IMR-90 (cell line): ENCODE measurements at regions not wholly inside any gene's neighbourhood (a gene's known extent, or its start where the extent isn't known, plus 50 kb on each side); places are given as distances from the start of the nearest gene placed in this dataset.

Source experiments
- ATAC-seq: fragments of 200-7000 bp; cut with Tn5 transposase; 2 replicates; pipeline ENCODE4 v1.9.1; 2020; ENCODE audit warnings: low read depth, mild to moderate bottlenecking, moderate library complexity
- BruUV-seq: library from RNA; stranded (reverse); fragments of 400-500 nt; replicated peaks from 2 replicates; lab custom pipeline; 2021; lab: Mats Ljungman, UMichigan
- CTCF ChIA-PET: fragments of 300-600 bp; formaldehyde crosslinking; extraction: SDS; loops from one replicate; lab custom pipeline; 2021; ENCODE audit warnings: antibody characterized with exemption; lab: Yijun Ruan, JAX
- POLR2A ChIA-PET: fragments of 300-600 bp; sonication (Branson Sonifier 250); formaldehyde crosslinking; loops from one replicate; lab custom pipeline; 2022; ENCODE audit warnings: antibody characterized with exemption; ENCODE audit not compliant: unreplicated experiment; lab: Charles Lee
- DNase-seq: peaks from one replicate; pipeline ENCODE4 v3.0.0; 2013
- H2AFZ ChIP-seq: replicated peaks from 2 replicates; pipeline ENCODE3; 2013; ENCODE audit warnings: low read length, mild to moderate bottlenecking; ENCODE audit not compliant: poor library complexity
- H2AK5ac ChIP-seq: 2 replicates; pipeline ENCODE4 v1.6.1; 2013; ENCODE audit warnings: low read depth, low read length, inconsistent platforms
- H2AK9ac ChIP-seq: replicated peaks from 2 replicates; pipeline ENCODE3; 2013; ENCODE audit warnings: mild to moderate bottlenecking, low read depth, low read length, moderate library complexity; ENCODE audit not compliant: poor library complexity
- H2BK120ac ChIP-seq: 2 replicates; pipeline ENCODE4 v1.6.1; 2013; ENCODE audit warnings: low read depth, low read length, inconsistent platforms
- H2BK15ac ChIP-seq: 3 replicates; pipeline ENCODE4 v1.6.1; 2013; ENCODE audit warnings: low read depth, low read length, inconsistent platforms
- H2BK20ac ChIP-seq: 2 replicates; pipeline ENCODE4 v1.6.1; 2013; ENCODE audit warnings: low read depth, mild to moderate bottlenecking, inconsistent platforms, low read length, moderate library complexity
- H2BK5ac ChIP-seq: 2 replicates; pipeline ENCODE4 v1.6.1; 2013; ENCODE audit warnings: mild to moderate bottlenecking, low read depth, low read length, inconsistent platforms; ENCODE audit not compliant: poor library complexity, severe bottlenecking
- H3K14ac ChIP-seq: replicated peaks from 2 replicates; pipeline ENCODE4 v1.6.1; 2013; ENCODE audit warnings: low read depth, low read length, inconsistent platforms
- H3K18ac ChIP-seq: 2 replicates; pipeline ENCODE4 v1.6.1; 2013; ENCODE audit warnings: low read depth, low read length, control low read depth
- H3K23ac ChIP-seq: 2 replicates; pipeline ENCODE4 v1.6.1; 2013; ENCODE audit warnings: low read depth, low read length, inconsistent platforms
- H3K27ac ChIP-seq: 2 replicates; pipeline ENCODE4 v1.5.1; 2013; ENCODE audit warnings: mild to moderate bottlenecking, control low read depth, low read length; ENCODE audit not compliant: insufficient read depth
- H3K27me3 ChIP-seq: 2 replicates; pipeline ENCODE4 v1.6.1; 2013; ENCODE audit warnings: low read length; ENCODE audit not compliant: control insufficient read depth, insufficient read depth
- H3K36me3 ChIP-seq: 2 replicates; pipeline ENCODE4 v1.6.1; 2013; ENCODE audit warnings: low read length, mixed read lengths; ENCODE audit not compliant: control insufficient read depth, insufficient read depth
- H3K4ac ChIP-seq: 2 replicates; pipeline ENCODE4 v1.6.1; 2013; ENCODE audit warnings: low read depth, low read length, inconsistent platforms
- H3K4me1 ChIP-seq: 2 replicates; pipeline ENCODE4 v1.6.1; 2013; ENCODE audit warnings: low read length, mixed read lengths; ENCODE audit not compliant: control insufficient read depth, insufficient read depth
- H3K4me2 ChIP-seq: 2 replicates; pipeline ENCODE4 v1.6.1; 2013; ENCODE audit warnings: low read depth, mild to moderate bottlenecking, control low read depth, low read length, moderate library complexity
- H3K4me3 ChIP-seq: 2 replicates; pipeline ENCODE4 v1.5.1; 2013; ENCODE audit warnings: low read depth, mild to moderate bottlenecking, control low read depth, low read length, moderate library complexity; ENCODE audit not compliant: insufficient read depth
- H3K56ac ChIP-seq: 2 replicates; pipeline ENCODE4 v1.6.1; 2013; ENCODE audit warnings: low read length, inconsistent platforms; ENCODE audit not compliant: insufficient read depth; ENCODE audit errors: extremely low read depth
- H3K79me1 ChIP-seq, 2 experiments: 2 replicates each; pipeline ENCODE4 v1.6.1; 2013; ENCODE audit warnings: low read length in 2 of 2, inconsistent platforms in 1 of 2, low read depth in 1 of 2
- H3K9ac ChIP-seq: 2 replicates; pipeline ENCODE4 v1.6.1; 2013; ENCODE audit warnings: low read depth, low read length, control low read depth
- H3K9me1 ChIP-seq: 2 replicates; pipeline ENCODE4 v1.6.1; 2013; ENCODE audit warnings: low read length, inconsistent platforms; ENCODE audit not compliant: insufficient read depth
- H3K9me3 ChIP-seq: 2 replicates; pipeline ENCODE4 v1.6.1; 2013; ENCODE audit warnings: low read length; ENCODE audit not compliant: control insufficient read depth, insufficient read depth
- H4K20me1 ChIP-seq: 2 replicates; pipeline ENCODE4 v1.6.1; 2013; ENCODE audit warnings: low read length, inconsistent platforms; ENCODE audit not compliant: insufficient read depth
- H4K5ac ChIP-seq: 2 replicates; pipeline ENCODE4 v1.6.1; 2013; ENCODE audit warnings: mild to moderate bottlenecking, low read depth, low read length, control low read depth
- H4K8ac ChIP-seq, 2 experiments: 2 replicates each; pipeline ENCODE4 v1.6.1; 2013; ENCODE audit warnings: low read depth in 2 of 2, low read length in 2 of 2, control low read depth in 1 of 2, inconsistent platforms in 1 of 2
- H4K91ac ChIP-seq: 2 replicates; pipeline ENCODE4 v1.6.1; 2013; ENCODE audit warnings: low read depth, low read length, inconsistent platforms; ENCODE audit not compliant: insufficient read depth
- BHLHE40 ChIP-seq: fragments of 150-350 bp; IDR thresholded peaks from 2 replicates; pipeline ENCODE4 v1.6.1; 2016; ENCODE audit warnings: mild to moderate bottlenecking, low read depth, low read length
- CEBPB ChIP-seq: IDR thresholded peaks from 2 replicates; pipeline ENCODE4 v1.6.1; 2012; ENCODE audit warnings: low read depth, low read length, improper control_type of control experiment
- CHD1 ChIP-seq: IDR thresholded peaks from 2 replicates; pipeline ENCODE4 v1.6.1; 2012; ENCODE audit warnings: low read depth, low read length, improper control_type of control experiment
- ELK1 ChIP-seq: fragments of 150-350 bp; IDR thresholded peaks from 2 replicates; pipeline ENCODE4 v1.6.1; 2016; ENCODE audit warnings: low read depth, mild to moderate bottlenecking, low read length, moderate library complexity, borderline replicate concordance
- FOS ChIP-seq: fragments of 150-350 bp; IDR thresholded peaks from 2 replicates; pipeline ENCODE4 v1.6.1; 2016; ENCODE audit warnings: low read depth, low read length
- MAFK ChIP-seq: IDR thresholded peaks from 2 replicates; pipeline ENCODE4 v1.6.1; 2012; ENCODE audit warnings: low read depth, low read length, improper control_type of control experiment
- MAZ ChIP-seq: IDR thresholded peaks from 2 replicates; pipeline ENCODE4 v1.6.1; 2012; ENCODE audit warnings: low read depth, mild to moderate bottlenecking, low read length, improper control_type of control experiment, moderate library complexity, borderline replicate concordance
- MXI1 ChIP-seq: IDR thresholded peaks from 2 replicates; pipeline ENCODE4 v1.6.1; 2012; ENCODE audit warnings: low read depth, mild to moderate bottlenecking, low read length, moderate library complexity, borderline replicate concordance
- NFE2L2 ChIP-seq: fragments of 150-350 bp; IDR thresholded peaks from 2 replicates; pipeline ENCODE4 v1.6.1; 2016; ENCODE audit warnings: low read depth, mild to moderate bottlenecking, low read length
- RAD21 ChIP-seq: IDR thresholded peaks from 2 replicates; pipeline ENCODE4 v1.6.1; 2012; ENCODE audit warnings: low read length, improper control_type of control experiment
- RCOR1 ChIP-seq: IDR thresholded peaks from 2 replicates; pipeline ENCODE4 v1.6.1; 2012; ENCODE audit warnings: mild to moderate bottlenecking, low read length, improper control_type of control experiment; ENCODE audit not compliant: insufficient replicate concordance
- RFX5 ChIP-seq: IDR thresholded peaks from 2 replicates; pipeline ENCODE4 v1.8.0; 2012; ENCODE audit warnings: low read depth, mild to moderate bottlenecking, low read length, moderate library complexity
- SMC3 ChIP-seq: fragments of 150-350 bp; IDR thresholded peaks from 2 replicates; pipeline ENCODE4 v1.6.1; 2016; ENCODE audit warnings: low read depth, mild to moderate bottlenecking, antibody characterized with exemption, low read length, moderate library complexity
- WGBS, 2 experiments: methylation state at CpG; one replicate each; pipeline versions ENCODE4 v1.1.5 to v1.1.7; 2013; ENCODE audit warnings: missing lambda C conversion rate in 2 of 2; ENCODE audit not compliant: insufficient read length in 1 of 2; ENCODE audit errors: extremely low coverage in 2 of 2; 5-methylcytosine and 5-hydroxymethylcytosine counted together
- dilution Hi-C: fragments of 300-500 bp; cut with HindIII; formaldehyde crosslinking; loops from one replicate; pipeline ENCODE4 v1.14.3; 2018; ENCODE audit warnings: low sequenced_read_pairs; ENCODE audit not compliant: unreplicated experiment
- in situ Hi-C: fragments of 300-500 bp; cut with MboI; formaldehyde crosslinking; loops from 3 replicates; pipeline ENCODE4 v1.14.3; 2019; ENCODE audit warnings: low sequenced_read_pairs, inconsistent platforms, mixed read lengths
- intact Hi-C: fragments of 100-400 bp; cut with micrococcal nuclease; formaldehyde crosslinking; loops from 2 replicates; pipeline ENCODE4 v1.10.0; 2022
- TF ChIP-seq, protein P1 (sequence below): fragments of 150-350 bp; IDR thresholded peaks from 2 replicates; pipeline ENCODE4 v1.6.1; 2017; ENCODE audit warnings: mild to moderate bottlenecking, antibody characterized with exemption, low read length, low read depth
- TF ChIP-seq, protein P2 (sequence below): conservative IDR thresholded peaks from 2 replicates; pipeline ENCODE4 v1.5.1; 2012; ENCODE audit warnings: mild to moderate bottlenecking, low read depth, low read length, improper control_type of control experiment

DNA sequence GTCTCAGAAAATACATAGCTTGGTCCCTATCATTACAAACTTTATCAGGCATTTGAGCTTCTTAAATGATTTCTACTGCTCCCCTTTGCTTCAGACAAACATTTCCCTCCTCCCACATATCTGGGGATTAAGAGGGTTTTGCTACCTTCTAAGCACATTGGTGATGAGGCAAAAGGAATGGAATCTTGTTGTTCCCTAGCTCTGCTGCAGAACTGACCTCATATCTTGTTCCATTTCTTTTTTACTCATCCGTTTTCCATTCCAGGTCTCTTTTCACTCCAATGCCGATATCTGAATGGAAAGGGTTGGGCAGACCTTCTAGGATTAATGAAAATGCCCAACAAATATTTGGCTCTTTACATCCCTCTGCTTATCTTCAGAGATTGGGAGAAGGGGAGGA lies 444.6 kb downstream of the ZNF608 start:
- peak; percentile 72 for DNase-seq
- TF ChIP-seq CHD1 (no peak), MXI1 (no peak), ELK1 (no peak), FOS (no peak), RAD21 (no peak), RCOR1 (no peak), NFE2L2 (no peak), RFX5 (no peak), CEBPB (no peak), BHLHE40 (no peak), MAZ (no peak), MAFK (no peak), SMC3 (no peak)
- TF ChIP-seq, protein P1, sequence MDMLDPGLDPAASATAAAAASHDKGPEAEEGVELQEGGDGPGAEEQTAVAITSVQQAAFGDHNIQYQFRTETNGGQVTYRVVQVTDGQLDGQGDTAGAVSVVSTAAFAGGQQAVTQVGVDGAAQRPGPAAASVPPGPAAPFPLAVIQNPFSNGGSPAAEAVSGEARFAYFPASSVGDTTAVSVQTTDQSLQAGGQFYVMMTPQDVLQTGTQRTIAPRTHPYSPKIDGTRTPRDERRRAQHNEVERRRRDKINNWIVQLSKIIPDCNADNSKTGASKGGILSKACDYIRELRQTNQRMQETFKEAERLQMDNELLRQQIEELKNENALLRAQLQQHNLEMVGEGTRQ: no peak
- TF ChIP-seq, protein P2, sequence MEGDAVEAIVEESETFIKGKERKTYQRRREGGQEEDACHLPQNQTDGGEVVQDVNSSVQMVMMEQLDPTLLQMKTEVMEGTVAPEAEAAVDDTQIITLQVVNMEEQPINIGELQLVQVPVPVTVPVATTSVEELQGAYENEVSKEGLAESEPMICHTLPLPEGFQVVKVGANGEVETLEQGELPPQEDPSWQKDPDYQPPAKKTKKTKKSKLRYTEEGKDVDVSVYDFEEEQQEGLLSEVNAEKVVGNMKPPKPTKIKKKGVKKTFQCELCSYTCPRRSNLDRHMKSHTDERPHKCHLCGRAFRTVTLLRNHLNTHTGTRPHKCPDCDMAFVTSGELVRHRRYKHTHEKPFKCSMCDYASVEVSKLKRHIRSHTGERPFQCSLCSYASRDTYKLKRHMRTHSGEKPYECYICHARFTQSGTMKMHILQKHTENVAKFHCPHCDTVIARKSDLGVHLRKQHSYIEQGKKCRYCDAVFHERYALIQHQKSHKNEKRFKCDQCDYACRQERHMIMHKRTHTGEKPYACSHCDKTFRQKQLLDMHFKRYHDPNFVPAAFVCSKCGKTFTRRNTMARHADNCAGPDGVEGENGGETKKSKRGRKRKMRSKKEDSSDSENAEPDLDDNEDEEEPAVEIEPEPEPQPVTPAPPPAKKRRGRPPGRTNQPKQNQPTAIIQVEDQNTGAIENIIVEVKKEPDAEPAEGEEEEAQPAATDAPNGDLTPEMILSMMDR: no peak
- intact Hi-C loops (loop anchor here (5.0 kb wide), 1 partner anchor 440 kb away; no protein-coding TSS in a partner anchor), in situ Hi-C loops (no loop called here), dilution Hi-C loops (no loop called here)
- H2BK120ac ChIP-seq: peak overlapping the region; percentile 32; the same call in 1 of the 2 replicates
- no peak overlapping the region; the same call in 2 of the 3 replicates for H2BK15ac ChIP-seq
- BruUV-seq: no TSS peak
- no peak overlapping the region for H2BK20ac ChIP-seq
- no peak overlapping the region for H2AK9ac ChIP-seq
- H3K18ac ChIP-seq: peak overlapping the region; percentile 50
- peaks cover 2% of the 10 kb centered on the region; the same call in 1 of the 2 replicates for H3K9me1 ChIP-seq
- peak; percentile 78 for ATAC-seq
- no peak overlapping the region for H4K91ac ChIP-seq
- H2BK5ac ChIP-seq: peak overlapping the region; percentile 59
- no peaks in the 10 kb centered on the region for H3K36me3 ChIP-seq
- H4K8ac ChIP-seq: no peak overlapping the region
- H3K9me3 ChIP-seq: no peaks in the 10 kb centered on the region
- no peaks in the 10 kb centered on the region for H4K20me1 ChIP-seq
- no peak overlapping the region for H2AFZ ChIP-seq
- no peak overlapping the region for H3K9ac ChIP-seq
- H3K4ac ChIP-seq: no peak overlapping the region
- H2AK5ac ChIP-seq: no peak overlapping the region
- H3K56ac ChIP-seq: no peak overlapping the region
- H4K5ac ChIP-seq: peak overlapping the region; percentile 36; the same call in 1 of the 2 replicates
- H3K79me1 ChIP-seq: no peaks in the 10 kb centered on the region
- H3K27ac ChIP-seq: no peak overlapping the region
- H3K4me2 ChIP-seq: peak overlapping the region; percentile 86; the same call in 1 of the 2 replicates
- H3K14ac ChIP-seq: no peak overlapping the region
- no CpG with 5 or more reads among the region's 2 CpGs for WGBS, 2 experiments
- POLR2A ChIA-PET: no interaction called here
- peaks cover 14% of the 10 kb centered on the region for H3K4me1 ChIP-seq
- H3K23ac ChIP-seq: no peak overlapping the region
- CTCF ChIA-PET: interaction anchor here (0.5 to 0.6 kb wide), 3 partner anchors 59 to 730 kb away, joined by 4 to 5 read pairs (median 5); no protein-coding TSS in a partner anchor
- H3K4me3 ChIP-seq: no peak overlapping the region
- no peaks in the 10 kb centered on the region for H3K27me3 ChIP-seq
